CD4-positive, alpha-beta T cell treated with Interleukin-10 for 1 hour (primary cell): ENCODE measurements at regions not wholly inside any gene's neighbourhood (a gene's known extent, or its start where the extent isn't known, plus 50 kb on each side); places are given as distances from the start of the nearest gene placed in this dataset.

Source experiments
- DNase-seq: peaks from one replicate; pipeline ENCODE4 v3.0.0-alpha.2; 2020

GRCh38 chr13:103236213-103236612, 170.0 kb upstream of the SLC10A2 start:
- no peak for DNase-seq

- DNase-seq, result no peak
Measured at GRCh38 chr13:103229674-103230073, 163.5 kb upstream of the SLC10A2 start.

- DNase-seq, result no peak
Measured at GRCh38 chr13:103224804-103225203, 158.6 kb upstream of the SLC10A2 start.

GRCh38 chr13:103222683-103223082, 156.5 kb upstream of the SLC10A2 start:
- DNase-seq, result no peak

GRCh38 chr13:103218253-103218652, 152.0 kb upstream of the SLC10A2 start:
- DNase-seq, result no peak

GRCh38 chr13:103213152-103213551, 146.9 kb upstream of the SLC10A2 start:
- no peak for DNase-seq

GRCh38 chr13:103210348-103210747, 144.1 kb upstream of the SLC10A2 start:
- no peak for DNase-seq

GRCh38 chr13:103203735-103204330, 137.6 kb upstream of the SLC10A2 start:
- DNase-seq, result no peak

GRCh38 chr13:103200118-103200885, 134.1 kb upstream of the SLC10A2 start:
- DNase-seq, result no peak

GRCh38 chr13:103199380-103200088, 133.3 kb upstream of the SLC10A2 start:
- DNase-seq, result no peak

GRCh38 chr13:103196356-103196755, 130.1 kb upstream of the SLC10A2 start:
- DNase-seq, result no peak

GRCh38 chr13:103195762-103196161, 129.5 kb upstream of the SLC10A2 start:
- no peak for DNase-seq

- DNase-seq, result no peak
Measured at GRCh38 chr13:103194871-103195270, 128.7 kb upstream of the SLC10A2 start.

GRCh38 chr13:103192511-103193135, 126.4 kb upstream of the SLC10A2 start:
- no peak for DNase-seq

- no peak for DNase-seq
Measured at GRCh38 chr13:103190841-103191240, 124.6 kb upstream of the SLC10A2 start.

GRCh38 chr13:103188713-103189326, 122.6 kb upstream of the SLC10A2 start:
- DNase-seq, result no peak

GRCh38 chr13:103187721-103188156, 121.5 kb upstream of the SLC10A2 start:
- no peak for DNase-seq

GRCh38 chr13:103184413-103184812, 118.2 kb upstream of the SLC10A2 start:
- DNase-seq, result no peak

- DNase-seq, result no peak
Measured at GRCh38 chr13:103178986-103179943, 113.0 kb upstream of the SLC10A2 start.

GRCh38 chr13:103174966-103175365, 108.7 kb upstream of the SLC10A2 start:
- no peak for DNase-seq

GRCh38 chr13:103168901-103169508, 102.8 kb upstream of the SLC10A2 start:
- DNase-seq, result no peak
